GM12878 (cell line): ENCODE measurements at regions not wholly inside any gene's neighbourhood (a gene's known extent, or its start where the extent isn't known, plus 50 kb on each side); places are given as distances from the start of the nearest gene placed in this dataset.

Experiments
- ATAC-seq: fragments of 200-7000 bp; cut with Tn5 transposase; 3 replicates; pipeline ENCODE4 v1.9.1; 2020; ENCODE audit warnings: mild to moderate bottlenecking, moderate library complexity
- BruUV-seq: library from RNA; stranded (reverse); fragments of 400-500 nt; replicated peaks from 2 replicates; lab custom pipeline; 2021; lab: Mats Ljungman, UMichigan
- CTCF ChIA-PET: fragments of 300-600 bp; sonication (Branson Sonifier 250); formaldehyde crosslinking; extraction: SDS; loops from one replicate; lab custom pipeline; 2021; ENCODE audit warnings: inconsistent platforms; lab: Yijun Ruan, JAX
- POLR2A ChIA-PET: fragments of 350-600 bp; formaldehyde crosslinking; extraction: SDS; loops from one replicate; lab custom pipeline; 2021; ENCODE audit warnings: inconsistent platforms; lab: Charles Lee
- RAD21 ChIA-PET: fragments of 300-600 bp; sonication (Branson Sonifier 250); formaldehyde crosslinking; loops from one replicate; lab custom pipeline; 2023; ENCODE audit warnings: antibody characterized with exemption; ENCODE audit not compliant: unreplicated experiment; lab: Charles Lee
- SMC1A ChIA-PET: fragments of 300-600 bp; sonication (Branson Sonifier 250); formaldehyde crosslinking; loops from one replicate; lab custom pipeline; 2023; ENCODE audit not compliant: unreplicated experiment, uncharacterized antibody; lab: Charles Lee
- DNase-seq: peaks from one replicate; pipeline ENCODE4 v3.0.0-alpha.2; 2011; ENCODE audit warnings: low read depth, low spot score
- FAIRE-seq: peaks from 3 replicates; lab custom pipeline; 2011; peaks lifted over from hg19 to GRCh38; lab: Jason Lieb, UNC
- H2AFZ ChIP-seq: 2 replicates; pipeline ENCODE4 v1.6.0; 2011; ENCODE audit warnings: low read depth, low read length, control low read depth; ENCODE audit not compliant: control insufficient read depth
- H3K27ac ChIP-seq: 2 replicates; pipeline ENCODE4 v1.5.1; 2011; ENCODE audit warnings: control low read depth; ENCODE audit not compliant: control insufficient read depth, insufficient read depth
- H3K27me3 ChIP-seq, 2 experiments: replicated peaks in 1 of 2; 2 replicates each; pipeline versions ENCODE4 v1.6.0 to v1.6.1; 2011; ENCODE audit warnings: low read length in 1 of 2; ENCODE audit not compliant: control insufficient read depth in 2 of 2, insufficient read depth in 2 of 2
- H3K36me3 ChIP-seq, 2 experiments: 2 replicates each; pipeline ENCODE4 v1.5.1; 2011; ENCODE audit warnings: low read length in 1 of 2; ENCODE audit not compliant: control insufficient read depth in 2 of 2, insufficient read depth in 2 of 2
- H3K4me1 ChIP-seq: 2 replicates; pipeline ENCODE4 v1.6.1; 2011; ENCODE audit warnings: mild to moderate bottlenecking, low read length, moderate library complexity, mixed read lengths; ENCODE audit not compliant: control insufficient read depth, insufficient read depth
- H3K4me2 ChIP-seq: 2 replicates; pipeline ENCODE4 v1.6.0; 2011; ENCODE audit warnings: control low read depth; ENCODE audit not compliant: control insufficient read depth, insufficient read depth
- H3K4me3 ChIP-seq: fragments of 200-600 bp; sonication (generic); 2 replicates; pipeline ENCODE4 v1.5.1; 2016
- H3K79me2 ChIP-seq: 2 replicates; pipeline ENCODE4 v1.6.0; 2011; ENCODE audit warnings: low read length; ENCODE audit not compliant: control insufficient read depth, insufficient read depth
- H3K9ac ChIP-seq: 2 replicates; pipeline ENCODE4 v1.8.0; 2011; ENCODE audit warnings: low read length, control low read depth, mixed read lengths; ENCODE audit not compliant: control insufficient read depth, insufficient read depth
- H3K9me3 ChIP-seq: replicated peaks from 3 replicates; pipeline ENCODE4 v1.5.1; 2011; ENCODE audit warnings: mild to moderate bottlenecking, low read length; ENCODE audit not compliant: control insufficient read depth, insufficient read depth
- H4K20me1 ChIP-seq: 2 replicates; pipeline ENCODE4 v1.6.0; 2011; ENCODE audit not compliant: control insufficient read depth, insufficient read depth
- BCL11A ChIP-seq: IDR thresholded peaks from 2 replicates; pipeline ENCODE4 v1.6.1; 2011; ENCODE audit warnings: low read depth, low read length
- BMI1 ChIP-seq: fragments of 450-650 bp; IDR thresholded peaks from 2 replicates; pipeline ENCODE4 v1.6.1; 2016; ENCODE audit warnings: mild to moderate bottlenecking, moderate library complexity, borderline replicate concordance
- CHD1 ChIP-seq: IDR thresholded peaks from 2 replicates; pipeline ENCODE4 v1.6.1; 2012; ENCODE audit warnings: low read depth, low read length, improper control_type of control experiment
- CHD4 ChIP-seq: fragments of 200-600 bp; sonication (generic); IDR thresholded peaks from 2 replicates; pipeline ENCODE4 v1.6.1; 2016; ENCODE audit warnings: mild to moderate bottlenecking
- CREB1 ChIP-seq: IDR thresholded peaks from 2 replicates; pipeline ENCODE4 v1.6.1; 2012; ENCODE audit warnings: low read depth, mild to moderate bottlenecking, inconsistent platforms
- ETV6 ChIP-seq, 2 experiments: fragments of 450-650 bp in 1 of 2; IDR thresholded peaks in 1 of 2; conservative IDR thresholded peaks in 1 of 2; 2 replicates each; pipeline ENCODE4 v1.6.1; 2014; ENCODE audit warnings: antibody characterized with exemption in 1 of 2, borderline replicate concordance in 1 of 2, low read depth in 1 of 2, mild to moderate bottlenecking in 1 of 2, moderate library complexity in 1 of 2
- HDAC6 ChIP-seq: fragments of 200-600 bp; sonication (generic); IDR thresholded peaks from one replicate; pipeline ENCODE4 v1.8.0; 2017; ENCODE audit warnings: antibody characterized with exemption; ENCODE audit not compliant: unreplicated experiment
- IKZF1 ChIP-seq: fragments of 450-650 bp; conservative IDR thresholded peaks from 2 replicates; pipeline ENCODE4 v1.6.1; 2017; ENCODE audit warnings: antibody characterized with exemption, mild to moderate bottlenecking
- MEF2B ChIP-seq: fragments of 450-650 bp; IDR thresholded peaks from 2 replicates; pipeline ENCODE4 v1.6.1; 2018; ENCODE audit warnings: mild to moderate bottlenecking, moderate library complexity; ENCODE audit not compliant: partially characterized antibody, poor library complexity, severe bottlenecking
- POU2F2 ChIP-seq: IDR thresholded peaks from 3 replicates; pipeline ENCODE4 v1.6.1; 2011; ENCODE audit warnings: low read depth, mild to moderate bottlenecking, low read length, borderline replicate concordance
- RFX5 ChIP-seq: IDR thresholded peaks from 2 replicates; pipeline ENCODE4 v1.6.1; 2011; ENCODE audit warnings: low read depth, low read length, improper control_type of control experiment
- SMARCA5 ChIP-seq: fragments of 450-650 bp; IDR thresholded peaks from 2 replicates; pipeline ENCODE4 v1.6.1; 2017; ENCODE audit warnings: mild to moderate bottlenecking
- SUZ12 ChIP-seq: fragments of 200-600 bp; sonication (generic); IDR thresholded peaks from one replicate; pipeline ENCODE4 v1.6.1; 2018; ENCODE audit warnings: antibody characterized with exemption, mild to moderate bottlenecking; ENCODE audit not compliant: unreplicated experiment
- USF1 ChIP-seq: IDR thresholded peaks from 2 replicates; pipeline ENCODE4 v1.6.1; 2011; ENCODE audit warnings: borderline replicate concordance, low read depth, mild to moderate bottlenecking, moderate library complexity, mixed read lengths, low read length; ENCODE audit not compliant: insufficient read depth; ENCODE audit errors: extremely low read length
- WGBS: methylation state at CpG from one replicate; pipeline ENCODE4 v1.1.6; 2016; ENCODE audit warnings: low lambda C conversion rate; ENCODE audit not compliant: insufficient replicate concordance, insufficient coverage; ENCODE audit errors: missing lambda C conversion rate; 5-methylcytosine and 5-hydroxymethylcytosine counted together
- in situ Hi-C: fragments of 300-500 bp; cut with MboI; formaldehyde crosslinking; loops from 9 replicates; pipeline ENCODE4 v1.14.3; 2018; ENCODE audit warnings: mixed read lengths
- intact Hi-C: fragments of 100-400 bp; cut with micrococcal nuclease; formaldehyde crosslinking; loops from one replicate; pipeline ENCODE4 v1.14.2; 2022; ENCODE audit not compliant: unreplicated experiment

DNA sequence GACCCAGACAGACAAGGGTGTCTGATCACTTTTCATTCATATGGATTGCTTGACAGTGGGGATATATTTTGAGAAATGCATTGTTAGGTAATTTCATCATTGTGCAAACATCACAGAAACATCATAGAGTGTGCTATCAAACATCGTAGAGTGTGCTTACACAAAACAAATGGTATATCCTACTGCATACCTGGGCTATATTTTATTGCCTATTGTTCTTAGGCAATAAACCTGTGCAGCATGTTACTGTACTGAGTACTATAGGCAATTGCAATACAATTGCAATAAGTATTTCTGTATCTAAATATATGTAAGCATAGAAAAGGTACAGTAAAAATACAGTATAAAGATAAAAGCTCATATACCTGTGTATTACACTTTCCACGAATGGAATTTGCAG, 319.1 kb downstream of the KIF20B start:
- H3K27me3 ChIP-seq, result no peaks in the 10 kb centered on the region
- H3K4me2 ChIP-seq, result no peak overlapping the region
- POLR2A ChIA-PET, result no interaction called here
- BruUV-seq, result no TSS peak
- H3K4me3 ChIP-seq, result no peak overlapping the region
- no peak overlapping the region for H3K9ac ChIP-seq
- H3K36me3 ChIP-seq, result no peaks in the 10 kb centered on the region
- CTCF ChIA-PET, result interaction anchor here (2.0 kb wide), 1 partner anchor 22 kb away, joined by 8 read pairs; no protein-coding TSS in a partner anchor
- ATAC-seq (no peak), FAIRE-seq (no peak)
- in situ Hi-C loops (no loop called here), intact Hi-C loops (no loop called here)
- no peaks in the 10 kb centered on the region for H3K79me2 ChIP-seq
- no peak overlapping the region for H2AFZ ChIP-seq
- H3K27ac ChIP-seq, result no peak overlapping the region
- TF ChIP-seq MEF2B (no peak), USF1 (no peak), SUZ12 (no peak), BCL11A (no peak), CHD1 (no peak), ETV6 (conservative IDR thresholded peaks at IDR 0.05 in 1 of 2, IDR thresholded peaks at IDR 0.05 in 1 of 2; ENCODE audit: borderline replicate concordance in 1 of 2, low read depth in 1 of 2) (no peak), BMI1 (no peak), SMARCA5 (no peak), CREB1 (no peak), HDAC6 (no peak), POU2F2 (no peak), RFX5 (no peak), CHD4 (no peak), IKZF1 (no peak)
- TF ChIP-seq, all 136 proteins: peak for 0
- ChIA-PET RAD21 (interaction anchor here (0.9 kb wide), 1 partner anchor 66 kb away, joined by 3 read pairs; no protein-coding TSS in a partner anchor), SMC1A (interaction anchor here (1.0 to 1.6 kb wide), 4 partner anchors 19 to 160 kb away, joined by 3 to 4 read pairs (median 3); no protein-coding TSS in a partner anchor)
- WGBS, result 27% methylated on average over 2 of the region's 2 CpGs
- H3K9me3 ChIP-seq, result no peaks in the 10 kb centered on the region; the same call in 2 of the 3 replicates
- DNase-seq, result no peak
- H3K4me1 ChIP-seq, result no peaks in the 10 kb centered on the region; the same call in 1 of the 2 replicates
- no peaks in the 10 kb centered on the region for H4K20me1 ChIP-seq
